ENCODE measurements at regions not wholly inside any gene's neighbourhood (a gene's known extent, or its start where the extent isn't known, plus 50 kb on each side); places are given as distances from the start of the nearest gene placed in this dataset.
"Not testable (repeated sequence)": the region's sequence is repeated elsewhere in the genome, so short reads cannot be mapped to it uniquely, and the experiment has no call there.

DNA sequence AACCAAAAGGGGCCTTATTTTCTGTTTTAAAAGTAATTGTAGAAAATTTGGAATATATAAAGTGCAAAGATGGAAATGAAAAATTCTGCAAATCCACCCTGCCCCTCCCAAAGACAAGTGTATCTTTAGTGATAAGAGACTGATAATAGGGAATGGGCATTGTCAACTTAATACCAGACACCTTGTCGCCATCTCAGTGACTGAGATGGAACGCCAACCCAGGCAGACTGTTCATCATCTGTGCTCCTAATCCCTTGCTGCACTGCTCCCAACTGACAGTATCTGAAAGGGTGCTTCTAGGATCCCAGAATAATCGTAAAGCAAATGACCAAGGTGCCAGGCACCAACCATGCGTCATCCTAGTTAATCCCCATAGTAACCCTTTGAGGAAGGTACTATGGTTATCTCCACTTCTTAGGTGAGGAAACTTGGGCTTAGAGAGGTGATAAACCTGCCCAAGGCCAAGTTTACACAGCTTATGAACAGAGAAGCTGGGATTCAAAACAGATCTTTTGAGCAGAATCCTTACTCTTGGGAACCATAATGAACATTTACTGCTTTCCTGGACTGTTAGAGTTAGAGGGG lies 583.7 kb downstream of the GATA3 start:
- no peak for DNase-seq

DNA sequence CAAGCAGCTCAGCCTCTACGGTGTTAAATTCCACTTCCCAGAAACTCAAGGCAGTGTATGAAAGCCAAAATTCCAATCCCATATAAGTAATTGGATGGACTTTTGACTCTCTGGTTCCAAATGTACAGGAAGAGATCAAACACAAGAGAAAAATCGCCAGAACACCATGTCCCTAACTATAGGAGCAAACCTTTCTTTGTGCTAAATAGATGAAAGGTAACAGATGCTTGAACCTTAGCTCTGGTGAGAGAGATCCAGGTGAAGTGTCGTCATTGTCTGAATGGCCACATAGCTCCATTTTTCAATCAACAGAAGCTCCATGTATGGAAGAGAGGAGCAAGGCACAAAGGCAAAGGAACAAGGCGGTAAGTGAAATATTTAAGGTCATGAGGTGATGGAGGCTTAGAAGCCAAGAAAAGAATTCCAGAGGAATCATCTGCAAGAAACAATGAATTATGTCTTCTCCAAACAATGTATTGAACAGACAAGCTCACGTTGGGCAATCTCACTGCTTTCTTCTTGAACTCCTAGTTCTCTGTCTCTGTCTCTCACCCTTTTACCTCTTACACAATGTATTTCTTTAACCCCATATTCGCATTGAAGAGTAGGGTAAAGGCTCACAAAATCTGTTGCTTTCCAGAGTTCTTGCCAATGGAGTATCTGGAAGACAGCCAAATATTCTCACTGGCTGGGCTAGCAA lies 585.1 kb downstream of the GATA3 start:
- DNase-seq: no peak

DNA sequence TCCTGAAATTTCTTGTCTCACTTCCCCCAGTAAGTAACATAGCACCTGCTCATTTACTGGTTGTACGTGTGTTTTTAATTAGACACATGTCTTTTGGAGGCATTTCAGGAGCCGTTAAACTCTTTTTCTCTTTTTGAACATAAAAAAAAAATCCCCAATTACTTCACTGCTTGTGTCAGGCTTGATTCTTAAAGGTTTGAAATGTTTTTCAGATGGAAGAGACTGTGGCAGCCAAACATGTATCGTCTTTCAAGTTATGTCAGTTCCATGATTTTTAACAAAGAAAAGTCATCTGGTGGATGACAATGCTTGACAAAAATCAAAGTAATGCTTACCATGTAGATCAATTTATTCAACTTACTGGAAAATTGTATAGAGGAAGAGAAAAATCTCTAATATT lies 585.8 kb downstream of the GATA3 start:
- DNase-seq: no peak

DNA sequence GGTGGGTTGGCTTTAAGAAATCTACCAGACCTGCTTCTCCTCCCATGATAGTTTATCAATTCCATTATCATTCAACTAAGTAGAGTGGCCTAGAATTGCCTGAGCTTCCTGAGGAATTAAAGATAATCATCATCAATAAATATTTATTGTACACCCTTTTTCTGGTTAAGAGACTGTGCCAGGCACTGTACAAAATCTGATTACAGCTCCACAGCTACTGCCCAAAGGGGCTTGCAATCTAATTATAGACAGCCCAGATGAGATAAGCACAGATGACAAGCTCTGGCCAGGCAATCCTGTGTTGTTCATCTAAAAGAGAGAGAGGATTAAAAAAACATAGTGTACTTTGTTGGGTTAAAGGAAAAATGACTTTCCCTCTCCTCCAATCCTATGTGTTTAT lies 586.4 kb downstream of the GATA3 start:
- DNase-seq: no peak

- DNase-seq: no peak
Observed at GRCh38 chr10:8656261-8656660, 601.8 kb downstream of the GATA3 start.

DNA sequence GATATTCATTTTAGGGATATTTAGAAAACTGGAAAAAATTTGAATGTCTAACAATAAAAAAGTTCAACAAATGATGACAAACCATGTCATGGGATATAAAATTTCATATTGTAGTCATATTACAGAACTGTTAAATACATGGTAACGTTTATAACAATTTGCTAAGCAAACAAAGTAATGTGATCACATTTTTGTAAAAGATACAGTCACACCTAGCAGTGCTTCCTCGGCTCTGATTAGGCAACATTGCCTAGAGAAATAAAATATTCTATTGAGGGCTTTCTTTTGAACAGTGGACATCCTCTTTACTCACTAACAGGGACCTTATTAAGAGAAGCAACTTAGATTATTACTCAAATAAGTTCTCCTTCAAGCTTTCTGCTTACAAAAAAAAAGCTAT lies 605.5 kb downstream of the GATA3 start:
- DNase-seq: no peak

DNA sequence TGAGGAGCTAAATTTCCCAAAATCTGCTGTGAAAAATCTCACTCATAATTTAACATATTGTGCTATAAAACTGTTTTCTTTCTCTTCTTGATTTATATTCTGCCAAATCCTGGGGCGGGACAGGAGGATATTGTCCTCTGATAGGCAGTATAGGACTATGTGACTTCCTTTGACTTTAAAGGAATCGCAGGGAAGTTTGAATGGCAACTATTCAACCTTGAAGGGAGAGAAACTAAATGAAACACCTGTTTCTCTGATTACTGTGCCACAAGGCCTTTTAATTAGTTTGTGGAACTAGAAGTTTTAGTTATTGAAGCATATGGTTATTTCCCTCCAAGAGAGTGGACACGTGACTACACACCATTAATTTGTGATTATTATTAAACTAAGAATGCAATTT lies 607.4 kb downstream of the GATA3 start:
- DNase-seq: no peak

GRCh38 chr10:8663131-8663530 lies 608.6 kb downstream of the GATA3 start:
- DNase-seq: no peak

- DNase-seq: peak; percentile 1
Observed at GRCh38 chr10:8665322-8665721, 610.8 kb downstream of the GATA3 start.

DNA sequence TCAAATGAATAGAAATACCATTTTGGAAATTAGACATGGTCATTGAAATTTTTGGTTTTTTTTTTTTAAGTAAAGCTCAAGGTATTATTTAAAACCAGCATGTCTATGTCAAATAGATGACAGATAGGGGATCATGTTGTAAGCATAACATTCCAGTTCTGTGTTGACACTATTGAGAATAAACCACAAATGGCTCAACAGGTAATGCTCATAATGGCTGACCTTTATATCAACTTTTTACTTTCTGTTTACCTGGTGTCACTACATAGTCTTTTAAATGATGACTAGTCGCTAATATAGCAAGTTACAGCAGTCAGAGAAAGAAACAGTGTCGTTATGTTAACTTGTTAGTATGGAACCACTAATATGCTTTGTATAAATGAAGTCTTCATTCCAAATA lies 616.0 kb downstream of the GATA3 start:
- no peak for DNase-seq

DNA sequence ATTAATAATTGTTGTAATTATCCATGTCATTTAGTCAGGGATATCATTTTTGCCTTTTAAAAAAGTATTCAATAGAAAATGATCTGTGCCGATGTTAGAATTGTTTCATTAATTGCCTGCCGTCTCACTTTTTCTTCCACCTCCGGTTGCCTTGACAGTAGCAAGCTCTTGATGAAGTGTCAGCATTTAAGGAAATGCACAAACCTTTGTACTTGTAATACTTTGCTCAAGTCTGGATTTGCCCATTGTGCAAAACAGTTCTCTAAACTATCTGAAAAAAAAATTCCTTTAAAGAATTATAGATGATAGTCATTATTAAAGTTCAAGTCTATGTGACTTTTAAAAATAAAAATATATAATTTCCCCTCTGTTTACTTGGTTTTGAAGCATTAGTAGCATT lies 619.7 kb downstream of the GATA3 start:
- DNase-seq: no peak

GRCh38 chr10:8677642-8678041 lies 623.2 kb downstream of the GATA3 start:
- no peak for DNase-seq

DNA sequence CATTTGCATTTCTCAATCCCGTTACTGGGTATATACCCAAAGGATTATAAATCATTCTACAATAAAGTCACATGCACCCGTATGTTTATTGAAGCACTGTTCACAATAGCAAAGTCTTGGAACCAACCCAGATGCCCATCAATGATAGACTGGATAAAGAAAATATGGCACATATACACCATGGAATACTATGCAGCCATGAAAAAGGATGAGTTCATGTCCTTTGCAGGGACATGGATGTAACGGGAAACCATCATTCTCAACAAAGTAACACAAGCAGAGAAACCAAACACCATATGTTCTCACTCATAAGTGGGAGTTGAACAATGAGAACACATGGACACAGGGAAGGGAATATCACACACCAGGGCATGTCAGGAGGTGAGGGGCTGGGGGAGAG lies 630.4 kb downstream of the GATA3 start:
- not testable (repeated sequence) for DNase-seq

DNA sequence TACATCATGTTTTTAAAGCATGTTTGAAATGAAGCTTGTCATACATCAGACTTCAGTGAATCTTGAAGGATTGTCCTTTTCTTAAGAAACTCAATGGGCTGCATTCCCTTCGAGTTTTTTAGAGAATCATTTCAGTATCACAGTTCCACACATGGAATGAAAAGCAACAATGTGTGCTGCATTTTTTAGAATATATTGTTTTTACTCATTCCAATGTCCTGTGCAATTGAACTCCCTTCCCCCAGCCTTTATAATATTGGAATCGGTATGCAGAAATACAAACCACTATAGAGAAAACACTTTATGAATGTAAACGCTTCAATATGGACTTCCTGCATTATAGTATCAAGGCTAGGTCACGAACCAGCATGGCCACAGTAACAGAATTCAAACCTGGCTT lies 634.4 kb downstream of the GATA3 start:
- no peak for DNase-seq

- DNase-seq: no peak
Observed at GRCh38 chr10:8691498-8692017, 637.1 kb downstream of the GATA3 start.

DNA sequence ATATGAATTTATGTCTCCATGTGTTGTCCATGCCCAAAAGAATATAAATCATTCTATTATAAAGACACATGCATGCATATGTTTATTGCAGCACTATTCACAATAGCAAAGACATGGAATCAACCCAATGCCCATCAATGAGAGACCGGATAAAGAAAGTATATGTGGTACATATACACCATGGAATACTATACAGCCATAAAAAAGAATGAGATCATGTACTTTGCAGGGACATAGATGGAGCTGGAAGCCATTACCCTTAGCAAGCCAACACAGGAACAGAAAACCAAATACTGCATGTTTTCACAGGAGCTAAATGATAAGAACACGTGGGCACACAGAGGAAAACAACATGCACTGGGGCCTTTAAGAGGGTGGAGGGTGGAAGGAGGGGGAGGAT lies 639.1 kb downstream of the GATA3 start:
- DNase-seq: not testable (repeated sequence)

- DNase-seq: no peak
Observed at GRCh38 chr10:8696746-8697145, 642.3 kb downstream of the GATA3 start.

- DNase-seq: no peak
Observed at GRCh38 chr10:8700689-8701088, 646.2 kb downstream of the GATA3 start.

GRCh38 chr10:8702181-8702580 lies 647.7 kb downstream of the GATA3 start:
- DNase-seq: no peak

GRCh38 chr10:8705415-8705814 lies 650.9 kb downstream of the GATA3 start:
- no peak for DNase-seq

GRCh38 chr10:8712656-8713055 lies 658.2 kb downstream of the GATA3 start:
- DNase-seq: no peak

- no peak for DNase-seq
Observed at GRCh38 chr10:8719971-8720370, 665.5 kb downstream of the GATA3 start.

- no peak for DNase-seq
Observed at GRCh38 chr10:8721650-8722049, 667.2 kb downstream of the GATA3 start.

- DNase-seq: no peak
Observed at GRCh38 chr10:8722835-8723234, 668.3 kb downstream of the GATA3 start.

- DNase-seq: no peak
Observed at GRCh38 chr10:8725343-8725742, 670.9 kb downstream of the GATA3 start.
